Adrenal gland (tissue), 5 donors: ENCODE measurements at regions not wholly inside any gene's neighbourhood (a gene's known extent, or its start where the extent isn't known, plus 50 kb on each side); places are given as distances from the start of the nearest gene placed in this dataset.

Experiments used
- POLR2A ChIP-seq, 2 donors: fragments of 450-650 bp; IDR thresholded peaks; one replicate each; pipeline ENCODE4 v1.6.1; 2017; ENCODE audit warnings: antibody characterized with exemption in 2 of 2, mild to moderate bottlenecking in 2 of 2, moderate library complexity in 1 of 2
- TF ChIP-seq, protein P1 (sequence below), 6 experiments: fragments of 450-650 bp in 4 of 6; fragments of 200-600 bp in 2 of 6; sonication (generic) in 1 of 6; IDR thresholded peaks; 1 replicate in 5 of 6; 2 replicates in 1 of 6; pipeline versions ENCODE4 v1.5.1 to v1.8.0; 2016 to 2021; ENCODE audit warnings: antibody characterized with exemption in 6 of 6, mild to moderate bottlenecking in 2 of 6, moderate library complexity in 1 of 6
- donor health status: DM: no; HTN: no; CAD: no.

DNA sequence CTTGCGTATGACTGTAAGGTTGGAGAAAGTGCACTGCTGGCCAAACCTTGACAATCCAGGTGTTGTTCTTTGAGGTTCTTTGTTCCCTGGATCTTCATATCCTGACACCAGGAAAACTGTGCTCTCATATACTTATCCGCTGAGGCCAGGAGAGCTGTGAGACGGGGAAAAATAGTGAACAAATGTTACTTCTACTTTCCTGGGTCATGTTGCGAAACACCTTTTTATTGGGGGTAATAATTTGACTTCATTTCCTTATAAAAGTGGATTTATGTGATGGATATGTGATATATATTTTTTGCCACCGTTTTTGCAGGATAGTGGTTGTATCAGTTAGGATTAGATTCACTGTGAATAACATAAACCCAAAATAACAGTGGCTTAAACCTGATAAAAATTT lies 336.1 kb downstream of the OSR1 start:
- no peak for TF ChIP-seq POLR2A (IDR thresholded peaks at IDR 0.05)
- TF ChIP-seq, protein P1, sequence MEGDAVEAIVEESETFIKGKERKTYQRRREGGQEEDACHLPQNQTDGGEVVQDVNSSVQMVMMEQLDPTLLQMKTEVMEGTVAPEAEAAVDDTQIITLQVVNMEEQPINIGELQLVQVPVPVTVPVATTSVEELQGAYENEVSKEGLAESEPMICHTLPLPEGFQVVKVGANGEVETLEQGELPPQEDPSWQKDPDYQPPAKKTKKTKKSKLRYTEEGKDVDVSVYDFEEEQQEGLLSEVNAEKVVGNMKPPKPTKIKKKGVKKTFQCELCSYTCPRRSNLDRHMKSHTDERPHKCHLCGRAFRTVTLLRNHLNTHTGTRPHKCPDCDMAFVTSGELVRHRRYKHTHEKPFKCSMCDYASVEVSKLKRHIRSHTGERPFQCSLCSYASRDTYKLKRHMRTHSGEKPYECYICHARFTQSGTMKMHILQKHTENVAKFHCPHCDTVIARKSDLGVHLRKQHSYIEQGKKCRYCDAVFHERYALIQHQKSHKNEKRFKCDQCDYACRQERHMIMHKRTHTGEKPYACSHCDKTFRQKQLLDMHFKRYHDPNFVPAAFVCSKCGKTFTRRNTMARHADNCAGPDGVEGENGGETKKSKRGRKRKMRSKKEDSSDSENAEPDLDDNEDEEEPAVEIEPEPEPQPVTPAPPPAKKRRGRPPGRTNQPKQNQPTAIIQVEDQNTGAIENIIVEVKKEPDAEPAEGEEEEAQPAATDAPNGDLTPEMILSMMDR (IDR thresholded peaks at IDR 0.05), result no peak
